ENCODE measurements at regions not wholly inside any gene's neighbourhood (a gene's known extent, or its start where the extent isn't known, plus 50 kb on each side); places are given as distances from the start of the nearest gene placed in this dataset.
"Not testable (repeated sequence)": the region's sequence is repeated elsewhere in the genome, so short reads cannot be mapped to it uniquely, and the experiment has no call there.

- no peak for DNase-seq
Measured at GRCh38 chr10:81498011-81498551, 376.9 kb upstream of the NRG3 start.

- no peak for DNase-seq
Measured at GRCh38 chr10:81502677-81503359, 372.2 kb upstream of the NRG3 start.

GRCh38 chr10:81505777-81506176 lies 369.2 kb upstream of the NRG3 start:
- not testable (repeated sequence) for DNase-seq

- no peak for DNase-seq
Measured at GRCh38 chr10:81514811-81515210, 360.2 kb upstream of the NRG3 start.

GRCh38 chr10:81520688-81521087 lies 354.3 kb upstream of the NRG3 start:
- no peak for DNase-seq

- no peak for DNase-seq
Measured at GRCh38 chr10:81524467-81524866, 350.5 kb upstream of the NRG3 start.

- no peak for DNase-seq
Measured at GRCh38 chr10:81532403-81532802, 342.6 kb upstream of the NRG3 start.

- DNase-seq: no peak
Measured at GRCh38 chr10:81534991-81535390, 340.0 kb upstream of the NRG3 start.

- DNase-seq: no peak
Measured at GRCh38 chr10:81541517-81541916, 333.5 kb upstream of the NRG3 start.

GRCh38 chr10:81546243-81546642 lies 328.8 kb upstream of the NRG3 start:
- no peak for DNase-seq

- no peak for DNase-seq
Measured at GRCh38 chr10:81548160-81548559, 326.8 kb upstream of the NRG3 start.

GRCh38 chr10:81564143-81564542 lies 310.9 kb upstream of the NRG3 start:
- no peak for DNase-seq

- no peak for DNase-seq
Measured at GRCh38 chr10:81569488-81569887, 305.5 kb upstream of the NRG3 start.

GRCh38 chr10:81570349-81570748 lies 304.6 kb upstream of the NRG3 start:
- no peak for DNase-seq

- DNase-seq: no peak
Measured at GRCh38 chr10:81570878-81571794, 303.9 kb upstream of the NRG3 start.

GRCh38 chr10:81575036-81575435 lies 300.0 kb upstream of the NRG3 start:
- DNase-seq: no peak

GRCh38 chr10:81576336-81576735 lies 298.7 kb upstream of the NRG3 start:
- no peak for DNase-seq

GRCh38 chr10:81594991-81595390 lies 280.0 kb upstream of the NRG3 start:
- DNase-seq: no peak

- no peak for DNase-seq
Measured at GRCh38 chr10:81600185-81600584, 274.8 kb upstream of the NRG3 start.

- no peak for DNase-seq
Measured at GRCh38 chr10:81603106-81603620, 271.8 kb upstream of the NRG3 start.

GRCh38 chr10:81644485-81644884 lies 230.5 kb upstream of the NRG3 start:
- DNase-seq: not testable (repeated sequence)

- DNase-seq: no peak
Measured at GRCh38 chr10:81655986-81656385, 219.0 kb upstream of the NRG3 start.

- no peak for DNase-seq
Measured at GRCh38 chr10:81662837-81663236, 212.2 kb upstream of the NRG3 start.

GRCh38 chr10:81664800-81665199 lies 210.2 kb upstream of the NRG3 start:
- not testable (repeated sequence) for DNase-seq

All from activated CD4-positive, alpha-beta T cell treated with anti-CD3 and anti-CD28 coated beads, Interleukin-2, amount 50 U/mL, for 16 hours (primary cell).